ENCODE measurements at regions not wholly inside any gene's neighbourhood (a gene's known extent, or its start where the extent isn't known, plus 50 kb on each side); places are given as distances from the start of the nearest gene placed in this dataset.
"Not testable (repeated sequence)": the region's sequence is repeated elsewhere in the genome, so short reads cannot be mapped to it uniquely, and the experiment has no call there.

DNA sequence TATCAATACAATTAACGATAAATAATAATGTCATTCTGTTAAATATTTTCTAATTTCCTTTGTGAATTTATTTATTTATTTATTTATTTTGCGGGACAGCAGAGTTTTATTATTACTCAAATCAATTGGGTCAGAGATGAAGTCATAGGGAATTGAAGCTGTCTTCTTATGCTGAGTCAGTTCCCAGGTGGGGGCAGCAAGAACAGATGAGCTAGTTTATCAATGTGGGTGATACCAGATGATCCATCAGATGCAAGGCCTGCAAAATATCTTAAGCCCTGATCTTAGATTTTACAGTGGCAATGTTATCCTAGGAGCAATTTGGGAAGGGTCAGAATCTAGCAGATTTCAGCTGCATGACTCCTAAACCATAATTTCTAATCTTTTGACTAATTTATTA, 1050.3 kb downstream of the OTOL1 start:
- no peak for DNase-seq (ENCODE audit: low read depth)

DNA sequence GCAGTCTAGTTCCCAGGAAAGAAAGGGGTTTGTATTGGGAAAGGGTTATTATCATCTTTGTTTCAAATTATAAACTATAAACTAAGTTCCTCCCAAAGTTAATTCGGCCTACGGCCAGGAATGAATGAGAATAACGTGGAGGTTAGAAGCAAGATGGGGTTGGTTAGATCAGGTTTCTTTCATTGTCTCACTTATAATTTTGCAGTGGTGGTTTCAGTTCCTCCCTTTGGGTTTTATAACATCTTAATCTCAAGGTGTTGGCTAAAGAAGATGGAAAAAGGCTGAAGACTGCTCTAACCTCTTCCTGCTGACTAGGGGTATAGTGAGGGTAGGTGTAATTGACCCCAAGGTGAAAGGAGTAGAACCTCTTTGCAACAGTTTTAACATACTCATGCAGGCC, 1050.7 kb downstream of the OTOL1 start:
- no peak for DNase-seq (ENCODE audit: low read depth)

DNA sequence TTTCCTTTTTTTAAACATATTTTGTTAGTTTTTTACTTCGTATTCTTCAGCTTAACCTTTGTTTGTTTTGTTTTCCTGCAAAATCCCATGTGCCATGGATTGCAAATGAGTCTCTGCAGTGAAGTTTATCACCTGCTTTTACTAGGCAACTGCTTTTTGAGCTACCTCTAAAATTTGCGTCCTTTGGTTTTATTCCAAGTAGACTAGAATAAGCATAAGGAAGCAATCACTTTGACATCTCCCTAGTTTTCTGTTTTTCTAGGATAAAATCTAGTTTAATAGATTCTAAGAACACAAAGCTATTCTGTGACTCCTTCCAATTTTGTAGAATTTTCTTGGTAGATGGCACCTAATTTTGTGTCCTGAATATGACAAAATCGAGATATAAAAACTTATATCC, 1059.2 kb downstream of the OTOL1 start:
- DNase-seq (ENCODE audit: low read depth) = no peak

DNA sequence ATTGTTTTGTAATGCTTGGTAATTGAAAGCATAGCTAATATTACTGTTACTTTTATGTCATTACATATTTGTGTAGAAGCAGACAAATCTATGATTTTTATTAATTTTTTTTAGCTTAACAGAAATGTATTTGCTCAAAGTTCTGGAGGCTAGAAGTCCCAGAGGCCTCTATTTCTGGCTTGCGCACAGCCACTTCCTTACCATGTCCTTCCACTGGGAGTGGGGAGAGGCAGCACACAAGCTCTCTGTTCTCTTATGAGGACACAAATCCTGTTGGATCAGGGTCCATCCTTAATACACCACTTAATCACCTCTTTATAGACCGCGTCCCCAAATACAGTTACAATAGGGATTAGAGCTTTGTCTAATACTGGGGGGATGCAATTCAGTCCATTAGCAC, 1061.4 kb downstream of the OTOL1 start:
- DNase-seq (ENCODE audit: low read depth) = no peak

DNA sequence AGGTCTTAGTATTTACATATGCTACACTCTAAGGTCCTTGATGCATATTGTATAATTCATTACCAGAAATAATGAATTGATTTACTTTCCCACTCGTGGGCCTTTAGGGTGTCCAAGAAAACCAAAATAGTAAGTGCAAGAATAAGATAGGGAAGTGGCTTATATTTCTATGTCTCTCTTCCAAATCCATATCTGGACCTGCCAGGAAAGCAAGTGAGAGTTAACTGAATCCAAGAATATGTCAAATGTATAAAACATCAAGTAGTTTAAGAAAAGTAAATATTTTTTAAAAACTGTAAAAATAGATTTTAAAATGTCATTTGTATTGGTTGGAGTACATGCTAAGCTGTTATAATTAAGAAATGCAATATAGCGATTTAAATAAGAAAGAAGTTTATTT, 1072.1 kb downstream of the OTOL1 start:
- no peak for DNase-seq (ENCODE audit: low read depth)

DNA sequence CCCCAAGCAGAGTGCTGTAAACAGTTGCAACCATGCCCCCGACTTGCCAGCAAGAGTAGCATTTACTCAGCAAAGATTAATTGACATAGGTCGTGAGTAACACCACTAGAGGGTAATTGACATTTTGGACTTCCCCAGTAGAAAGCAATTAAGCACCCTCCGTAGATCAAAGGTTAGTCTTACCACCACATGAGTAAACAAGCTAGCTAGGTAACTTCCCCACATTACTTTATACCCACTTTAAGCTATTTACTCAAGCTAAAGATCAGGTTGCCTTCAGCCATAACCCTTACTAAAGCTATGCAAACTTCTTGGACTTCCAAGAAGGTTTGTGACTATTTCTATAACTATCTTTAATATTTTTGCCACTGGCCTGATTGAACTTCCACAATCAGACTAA, 1072.7 kb downstream of the OTOL1 start:
- DNase-seq (ENCODE audit: low read depth) = no peak

DNA sequence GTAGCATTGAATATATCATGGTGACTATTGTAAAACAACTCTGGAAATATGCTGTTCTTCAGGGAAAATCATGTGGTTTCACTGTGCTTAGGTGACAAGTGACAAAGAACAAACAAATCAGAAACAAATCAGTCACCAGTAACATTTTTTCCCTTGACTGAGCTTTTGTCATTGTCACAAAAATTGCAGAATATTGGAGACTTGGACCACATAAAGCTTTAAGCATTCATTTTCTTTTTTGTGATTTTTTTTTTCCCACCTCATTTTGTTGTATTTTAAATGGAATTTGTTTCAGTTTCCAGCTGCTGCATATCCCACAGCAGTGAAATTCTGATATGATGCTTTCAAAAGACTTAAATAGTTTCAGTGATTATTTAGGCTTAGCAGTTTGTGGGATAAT, 1088.4 kb downstream of the OTOL1 start:
- DNase-seq (ENCODE audit: low read depth) = no peak

DNA sequence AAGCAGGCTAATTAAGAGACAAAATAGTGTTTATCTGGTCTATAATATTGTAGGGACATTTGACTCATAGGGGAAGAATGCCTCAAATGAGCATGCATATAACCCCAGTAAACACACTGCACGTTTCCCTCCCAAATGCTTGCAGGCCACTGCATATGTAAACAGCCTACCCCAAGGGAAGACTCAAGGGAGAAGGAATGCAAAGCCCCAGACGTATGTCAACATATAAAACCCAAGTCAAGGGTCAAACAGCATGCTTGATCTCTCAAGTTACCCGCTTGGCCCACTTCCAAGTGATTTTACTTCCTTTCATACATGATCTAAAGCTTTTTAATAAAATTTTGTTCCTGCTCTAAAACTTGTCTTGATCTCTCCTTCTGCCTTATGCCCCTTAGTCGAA, 1090.0 kb downstream of the OTOL1 start:
- DNase-seq (ENCODE audit: low read depth) = no peak

DNA sequence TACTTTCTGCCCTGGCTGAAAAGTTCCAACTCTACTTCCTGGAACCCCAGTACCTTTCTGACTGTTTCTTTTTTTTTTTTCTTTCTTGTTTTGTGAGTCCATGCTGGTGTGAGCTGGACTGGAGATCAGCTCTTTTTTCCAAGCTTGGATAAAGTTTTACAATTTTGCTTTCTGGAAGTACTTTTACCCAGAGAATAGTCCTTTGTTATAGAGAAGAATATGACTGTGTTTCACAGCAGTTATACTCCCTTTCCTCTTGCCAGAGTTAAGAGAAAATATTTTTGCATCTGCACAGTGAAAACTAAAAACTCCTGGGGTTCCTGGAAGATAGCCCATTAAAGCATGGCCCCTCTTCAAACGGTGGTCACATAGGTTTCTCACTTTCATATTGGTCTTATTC, 1100.6 kb downstream of the OTOL1 start:
- no peak for DNase-seq (ENCODE audit: low read depth)

DNA sequence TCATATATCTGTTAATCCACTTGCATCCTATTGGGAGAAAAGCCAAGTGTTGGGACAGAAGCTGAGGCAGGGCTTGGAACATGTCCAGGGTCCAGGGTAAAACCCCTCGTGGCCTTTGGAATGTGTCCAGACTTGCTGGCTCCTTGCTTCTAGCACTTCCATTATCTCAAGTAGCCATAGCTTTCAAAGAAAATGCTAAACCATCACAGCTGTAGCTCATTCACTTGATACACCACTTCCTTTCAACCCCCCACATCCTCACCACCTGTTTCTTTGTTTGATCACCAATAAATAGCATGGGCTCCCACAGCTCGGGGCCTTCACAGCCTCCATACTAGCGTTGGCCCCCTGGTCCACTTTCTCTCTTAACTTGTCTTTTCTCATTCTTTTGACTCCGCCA, 1101.9 kb downstream of the OTOL1 start:
- not testable (repeated sequence) for DNase-seq (ENCODE audit: low read depth)

DNA sequence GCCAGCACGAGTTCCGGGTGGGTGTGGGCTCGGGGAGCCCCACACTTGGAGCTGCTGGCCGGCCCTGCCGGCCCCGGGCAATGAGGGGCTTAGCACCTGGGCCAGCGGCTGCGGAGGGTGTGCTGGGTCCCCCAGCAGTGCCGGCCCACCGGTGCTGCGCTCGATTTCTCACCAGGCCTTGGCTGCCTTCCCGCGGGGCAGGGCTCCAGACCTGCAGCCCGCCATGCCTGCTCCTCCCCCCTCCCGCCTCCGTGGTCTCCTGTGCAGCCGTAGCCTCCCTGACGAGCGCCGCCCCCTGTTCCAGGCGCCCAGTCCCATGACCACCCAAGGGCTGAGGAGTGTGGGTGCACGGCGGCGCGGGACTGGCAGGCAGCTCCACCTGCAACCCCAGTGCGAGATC, 1103.1 kb downstream of the OTOL1 start:
- DNase-seq (ENCODE audit: low read depth) = not testable (repeated sequence)

DNA sequence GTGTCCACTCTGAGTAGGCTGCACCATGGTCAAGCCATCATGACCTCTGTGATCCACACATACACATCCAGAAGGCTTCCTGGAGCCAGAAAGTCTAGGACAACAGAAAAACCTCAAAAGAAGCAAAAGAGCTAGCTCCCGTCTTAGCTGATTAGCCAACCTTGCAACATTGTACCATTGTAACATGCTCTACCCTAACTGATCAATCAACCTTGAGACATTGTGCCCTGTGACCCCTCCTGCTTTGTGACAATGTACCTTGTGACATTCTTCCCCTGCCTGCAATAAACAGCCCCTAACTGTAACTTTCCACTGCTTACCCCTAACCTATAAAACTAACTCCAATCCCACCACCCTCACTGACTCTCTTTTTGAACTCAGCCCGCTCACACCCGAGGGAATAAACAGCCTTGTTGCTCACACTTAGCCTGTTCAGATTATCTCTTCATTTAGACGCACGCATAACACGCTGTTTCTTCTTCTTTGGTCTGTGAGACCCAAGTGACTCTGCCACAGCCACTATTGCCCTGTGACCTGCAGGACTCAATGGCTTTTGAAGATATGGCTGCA, 1104.6 kb downstream of the OTOL1 start:
- no peak for DNase-seq (ENCODE audit: low read depth)

DNA sequence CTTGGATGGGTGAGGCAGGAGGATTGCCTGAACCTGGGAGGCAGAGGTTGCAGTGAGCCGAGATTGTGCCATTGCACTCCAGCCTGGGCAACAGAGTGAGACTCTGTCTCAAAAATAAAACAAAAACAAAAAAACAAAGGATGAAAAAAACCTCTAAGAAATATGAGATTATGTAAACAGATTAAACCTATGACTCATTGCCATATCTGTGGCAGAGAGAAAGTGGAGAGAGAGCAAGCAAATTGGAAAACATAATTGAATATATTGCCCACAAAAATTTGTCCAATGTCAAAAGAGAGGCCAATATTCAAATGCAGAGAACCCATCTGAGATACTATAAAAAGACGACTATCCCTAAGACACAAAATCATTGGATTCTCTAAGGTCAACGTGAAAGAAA, 1106.0 kb downstream of the OTOL1 start:
- DNase-seq (ENCODE audit: low read depth) = no peak

DNA sequence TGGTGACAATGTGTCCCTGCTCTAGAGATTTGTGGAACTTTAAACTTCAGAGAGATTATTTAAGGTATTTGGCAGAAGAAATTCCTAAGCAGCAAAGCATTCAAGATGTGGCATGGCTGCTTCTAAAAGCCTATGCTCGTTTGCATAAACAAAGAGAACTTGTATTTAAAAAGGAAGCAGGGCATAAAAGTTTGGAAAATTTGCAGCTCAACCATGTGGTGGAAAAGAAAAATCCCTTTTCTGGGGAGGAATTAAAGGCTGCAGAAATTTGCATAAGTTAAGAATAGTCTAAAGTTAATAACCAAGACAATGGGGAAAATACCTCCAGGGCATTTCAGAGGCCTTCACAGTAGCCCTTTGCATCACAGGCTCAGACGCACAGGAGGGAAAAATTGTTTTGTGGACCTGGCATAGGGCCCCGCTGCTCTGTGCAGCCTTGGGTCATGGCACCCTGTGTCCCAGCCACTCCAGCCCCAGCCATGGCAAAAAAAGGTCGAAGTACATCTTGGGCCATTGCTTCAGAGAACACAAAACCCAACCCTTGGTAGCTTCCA, 1109.1 kb downstream of the OTOL1 start:
- no peak for DNase-seq (ENCODE audit: low read depth)

DNA sequence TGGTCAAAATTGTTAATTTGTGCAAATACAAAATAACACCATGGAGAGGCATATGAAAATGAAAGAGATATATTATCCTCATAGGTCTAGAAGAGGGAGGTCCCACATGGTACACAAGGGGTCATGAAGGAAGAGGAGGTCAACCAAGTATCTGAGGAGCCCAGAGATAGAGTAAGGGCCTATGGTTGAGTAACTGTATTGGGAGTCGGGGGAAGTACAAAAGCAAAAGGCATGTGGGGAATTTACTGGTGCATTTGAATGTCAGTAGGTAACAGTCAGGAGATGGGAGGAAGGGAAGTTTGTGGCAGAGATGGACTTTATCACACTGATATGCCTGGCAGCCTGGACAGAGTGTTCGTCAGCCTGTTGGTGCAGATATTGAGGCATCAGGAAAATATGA, 1113.7 kb downstream of the OTOL1 start:
- no peak for DNase-seq (ENCODE audit: low read depth)

DNA sequence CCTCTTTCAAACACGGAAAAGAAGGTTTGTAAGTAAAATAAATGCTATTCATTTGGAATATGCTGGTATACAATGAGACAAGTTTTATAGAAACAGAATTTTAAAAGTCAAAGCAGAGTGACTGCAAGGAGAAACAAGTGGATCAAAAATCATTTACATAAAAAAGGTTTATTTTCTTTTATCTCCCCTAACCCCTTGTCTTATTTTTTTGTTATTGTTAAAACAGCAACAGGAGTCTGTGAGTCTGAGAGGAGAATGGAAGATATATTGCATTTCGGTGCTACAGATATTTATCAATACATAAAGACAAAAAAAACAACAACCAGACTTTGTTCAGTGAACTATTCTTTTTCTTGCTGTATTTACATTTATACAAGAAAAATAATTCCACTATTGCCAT, 1116.4 kb downstream of the OTOL1 start:
- DNase-seq (ENCODE audit: low read depth) = no peak

DNA sequence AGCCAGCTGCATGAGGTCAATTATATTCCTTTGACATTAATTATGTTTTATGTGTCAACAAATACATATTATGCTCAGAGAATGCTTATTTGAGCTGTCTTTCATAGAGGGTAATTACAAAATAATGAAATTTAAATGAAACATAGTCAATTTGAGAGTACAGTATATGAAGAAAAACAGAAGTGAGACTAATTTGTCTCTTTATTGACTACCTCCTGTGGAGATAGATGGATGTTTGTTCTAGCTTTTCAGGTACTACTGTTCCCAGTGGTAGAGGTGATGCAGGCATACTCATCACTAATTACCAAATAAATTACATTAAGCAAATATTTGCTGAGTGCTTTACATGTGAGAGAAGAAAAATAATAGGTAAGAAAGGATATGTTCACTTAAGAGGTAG, 1129.6 kb downstream of the OTOL1 start:
- no peak for DNase-seq (ENCODE audit: low read depth)

DNA sequence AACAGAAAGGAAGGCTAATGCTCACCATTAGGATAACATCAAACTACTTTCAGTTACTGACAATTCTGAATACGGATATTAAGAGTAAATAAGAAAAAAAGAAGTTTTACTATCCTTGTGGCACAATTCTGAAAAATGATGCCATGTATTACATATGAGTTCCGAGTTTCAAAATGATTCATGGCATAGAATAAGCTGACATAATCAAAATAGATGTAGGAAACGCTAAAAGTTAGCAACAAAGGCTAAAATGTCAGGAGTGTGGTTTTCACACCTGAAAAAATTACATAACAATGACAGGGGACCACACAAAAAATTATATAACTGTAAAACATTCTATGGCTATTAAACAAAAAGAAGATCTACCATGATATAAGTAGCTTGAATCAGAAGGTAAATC, 1131.9 kb downstream of the OTOL1 start:
- DNase-seq (ENCODE audit: low read depth) = no peak

DNA sequence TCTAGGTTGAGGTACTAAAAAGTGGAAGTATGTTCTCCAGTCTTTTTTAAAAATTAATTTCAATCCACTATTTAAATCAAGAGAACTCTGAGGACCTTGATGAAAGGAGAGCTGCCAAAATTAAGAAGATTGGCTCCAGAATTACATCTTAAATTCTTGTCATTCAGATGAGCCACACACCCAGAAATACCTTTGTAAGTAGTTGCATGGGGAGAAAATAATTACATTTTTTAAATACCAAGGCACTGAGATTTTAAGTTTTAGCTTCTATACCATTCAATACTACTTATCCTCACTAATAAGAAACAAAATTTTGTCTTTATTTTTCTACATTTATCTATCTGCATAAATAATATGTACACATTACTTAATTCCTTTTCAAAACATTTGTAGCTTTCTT, 1132.8 kb downstream of the OTOL1 start:
- no peak for DNase-seq (ENCODE audit: low read depth)

DNA sequence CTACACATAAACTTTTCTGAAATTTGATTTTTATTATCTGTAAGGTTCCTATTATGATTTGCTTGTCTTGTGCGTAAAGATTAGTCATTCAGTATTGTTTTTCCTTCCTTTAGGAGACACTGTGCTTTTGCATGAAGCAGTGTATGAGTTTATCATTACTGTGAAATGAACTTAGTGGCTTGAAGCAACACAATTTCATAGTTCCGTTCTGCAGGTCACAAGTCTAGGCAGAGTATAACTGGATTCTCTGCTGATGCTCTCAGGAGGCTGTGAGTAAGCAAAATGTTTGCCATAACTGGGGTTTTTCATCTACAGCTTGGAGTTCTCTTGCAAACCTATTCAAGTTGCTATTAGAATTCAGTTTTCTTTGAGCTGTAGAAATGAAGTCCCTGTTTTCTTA, 1136.1 kb downstream of the OTOL1 start:
- DNase-seq (ENCODE audit: low read depth) = no peak

DNA sequence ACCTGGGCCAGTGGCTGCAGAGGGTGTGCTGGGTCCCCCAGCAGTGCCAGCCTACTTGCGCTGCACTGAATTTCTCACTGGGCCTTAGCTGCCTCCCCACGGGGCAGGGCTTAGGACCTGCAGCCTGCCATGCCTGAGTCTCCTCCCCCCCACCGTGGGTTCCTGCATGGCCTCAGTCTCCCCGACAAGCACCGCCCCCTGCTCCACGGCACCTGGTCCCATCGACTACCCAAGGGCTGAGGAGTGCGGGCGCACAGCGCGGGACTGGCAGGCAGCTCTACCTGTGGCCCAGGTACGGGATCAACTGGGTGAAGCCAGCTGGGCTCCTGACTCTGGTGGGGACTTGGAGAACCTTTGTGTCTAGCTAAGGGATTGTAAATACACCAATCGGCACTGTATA, 1143.6 kb downstream of the OTOL1 start:
- not testable (repeated sequence) for DNase-seq (ENCODE audit: low read depth)

DNA sequence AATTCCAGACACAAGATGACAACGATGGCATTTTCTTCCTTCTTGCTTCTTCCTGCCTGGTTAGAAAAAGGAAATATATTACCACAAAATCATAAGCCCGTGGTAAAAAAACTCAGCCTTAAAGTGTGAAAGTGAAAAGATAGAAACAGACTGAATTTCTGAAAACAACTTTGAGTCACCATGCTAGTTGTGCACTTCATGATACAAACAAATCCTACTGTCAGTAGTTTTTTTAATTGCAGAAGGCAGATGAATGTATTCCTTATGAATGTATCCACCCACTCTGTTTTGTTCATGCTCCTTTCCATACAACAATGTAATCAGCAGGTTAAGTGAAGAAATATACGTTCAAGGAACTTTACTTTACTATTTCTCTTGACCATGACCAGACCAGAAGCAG, 1144.7 kb downstream of the OTOL1 start:
- DNase-seq (ENCODE audit: low read depth) = no peak

DNA sequence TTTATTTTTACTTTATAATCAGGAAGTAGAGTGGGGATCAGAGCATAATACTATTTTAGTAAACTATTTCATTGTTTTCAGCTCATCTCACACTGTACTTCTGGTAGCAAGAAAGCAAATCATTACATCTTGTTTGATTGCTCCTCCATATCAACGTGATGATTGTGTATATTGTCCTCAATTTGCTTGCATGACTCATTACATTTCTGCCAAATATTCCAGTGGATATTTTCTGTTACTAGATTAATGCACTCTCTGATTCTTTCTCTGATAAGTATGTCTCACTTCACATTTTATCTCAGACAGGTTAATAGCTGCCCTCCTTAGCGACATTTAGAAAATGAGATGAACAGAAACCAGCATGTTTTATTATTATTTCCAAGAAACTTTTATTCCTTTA, 1145.3 kb downstream of the OTOL1 start:
- no peak for DNase-seq (ENCODE audit: low read depth)

DNA sequence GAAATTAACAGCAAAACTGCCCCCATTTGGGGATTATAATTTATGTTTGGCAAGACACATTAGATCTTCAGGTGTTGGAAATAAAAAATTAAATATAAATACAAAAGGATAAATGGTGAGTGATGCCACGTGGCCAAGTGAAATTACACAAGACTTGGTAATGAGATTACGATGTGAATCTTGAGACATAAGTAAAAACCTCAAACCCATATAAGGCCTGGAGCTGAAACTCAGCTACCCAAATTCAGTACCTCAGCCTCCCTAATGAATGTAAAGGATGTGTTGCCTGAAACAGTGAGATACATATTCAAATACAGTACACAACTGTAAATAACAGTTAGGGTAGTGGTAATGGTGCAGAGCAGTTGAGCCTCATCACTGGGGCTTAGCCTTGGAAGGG, 1146.6 kb downstream of the OTOL1 start:
- DNase-seq (ENCODE audit: low read depth) = no peak

DNA sequence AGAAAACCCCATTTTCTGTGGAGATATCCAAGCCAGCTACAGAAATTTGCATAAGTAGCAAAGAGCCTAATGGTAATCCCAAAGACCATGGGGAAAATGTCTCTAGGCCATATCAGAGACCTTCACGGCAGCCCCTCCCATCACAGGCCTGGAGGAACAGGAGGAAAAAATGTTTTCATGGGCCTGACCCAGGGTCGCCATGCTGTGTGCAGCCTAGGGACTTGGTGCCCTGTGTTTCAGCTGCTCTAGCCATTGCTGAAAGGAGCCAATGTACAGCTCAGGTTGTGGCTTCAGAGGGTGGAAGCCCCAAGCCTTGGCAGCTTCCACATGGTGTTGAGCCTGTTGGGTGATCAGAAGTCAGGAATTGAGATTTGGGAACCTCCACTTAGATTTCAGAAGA, 1150.7 kb downstream of the OTOL1 start:
- no peak for DNase-seq (ENCODE audit: low read depth)

Data from GM04504 (cell line).